ENCODE measurements at regions not wholly inside any gene's neighbourhood (a gene's known extent, or its start where the extent isn't known, plus 50 kb on each side); places are given as distances from the start of the nearest gene placed in this dataset.

- peak; percentile 81 for DNase-seq (ENCODE audit: low read depth, low spot score)
- in situ Hi-C loops (cut with HindIII; ENCODE audit: low sequenced_read_pairs): no loop called here
- no peak for TF ChIP-seq CTCF (IDR thresholded peaks at IDR 0.05; ENCODE audit: low read depth, low read length)
These were observed 53.7 kb upstream of the KDM4C start for GRCh38 chr9:6703898-6704639.

GRCh38 chr9:6702707-6703106 lies 55.1 kb upstream of the KDM4C start:
- in situ Hi-C loops (cut with HindIII; ENCODE audit: low sequenced_read_pairs): no loop called here
- TF ChIP-seq CTCF (IDR thresholded peaks at IDR 0.05; ENCODE audit: low read depth, low read length): no peak
- H3K4me3 ChIP-seq (ENCODE audit: low read depth, low read length): no peak overlapping the region
- DNase-seq (ENCODE audit: low read depth, low spot score): no peak

More at GRCh38 chr9:6703898-6704639, 53.7 kb upstream of the KDM4C start:
- H3K4me3 ChIP-seq (ENCODE audit: low read depth, low read length): peak overlapping the region; percentile 59

GRCh38 chr9:6696178-6696577 lies 50.6 kb upstream of the GLDC start:
- no peak for DNase-seq (ENCODE audit: low read depth, low spot score)
- in situ Hi-C loops (cut with HindIII; ENCODE audit: low sequenced_read_pairs): no loop called here

GRCh38 chr9:6695121-6695814 lies 49.7 kb upstream of the GLDC start:
- no peak for TF ChIP-seq CTCF (IDR thresholded peaks at IDR 0.05; ENCODE audit: low read depth, low read length)
- in situ Hi-C loops (cut with HindIII; ENCODE audit: low sequenced_read_pairs): no loop called here
- H3K4me3 ChIP-seq (ENCODE audit: low read depth, low read length): no peak overlapping the region
- DNase-seq (ENCODE audit: low read depth, low spot score): no peak

More at GRCh38 chr9:6696178-6696577, 50.6 kb upstream of the GLDC start:
- TF ChIP-seq CTCF (IDR thresholded peaks at IDR 0.05; ENCODE audit: low read depth, low read length): no peak
- H3K4me3 ChIP-seq (ENCODE audit: low read depth, low read length): no peak overlapping the region

Measured in astrocyte of the spinal cord (primary cell).